NB4 (cell line): ENCODE measurements at regions not wholly inside any gene's neighbourhood (a gene's known extent, or its start where the extent isn't known, plus 50 kb on each side); places are given as distances from the start of the nearest gene placed in this dataset.

ENCODE experiments used
- DNase-seq: peaks from one replicate; pipeline ENCODE4 v3.0.0; 2010; ENCODE audit warnings: low read depth
- H3K4me3 ChIP-seq: one replicate; pipeline ENCODE4 v1.5.1; 2011; ENCODE audit warnings: mild to moderate bottlenecking, low read depth, low read length, moderate library complexity
- MYC ChIP-seq: IDR thresholded peaks from 2 replicates; pipeline ENCODE4 v1.6.1; 2011; ENCODE audit warnings: low read depth, low read length
- POLR2A ChIP-seq: IDR thresholded peaks from 2 replicates; pipeline ENCODE4 v1.6.1; 2011; ENCODE audit warnings: mild to moderate bottlenecking; ENCODE audit not compliant: insufficient read length; ENCODE audit errors: extremely low read depth
- TF ChIP-seq, protein P1 (sequence below): IDR thresholded peaks from 2 replicates; pipeline ENCODE4 v1.6.1; 2011; ENCODE audit warnings: low read depth, low read length
- TF ChIP-seq, protein P2 (sequence below): IDR thresholded peaks from one replicate; pipeline ENCODE4 v1.5.1; 2012; ENCODE audit warnings: low read depth, low read length

DNA sequence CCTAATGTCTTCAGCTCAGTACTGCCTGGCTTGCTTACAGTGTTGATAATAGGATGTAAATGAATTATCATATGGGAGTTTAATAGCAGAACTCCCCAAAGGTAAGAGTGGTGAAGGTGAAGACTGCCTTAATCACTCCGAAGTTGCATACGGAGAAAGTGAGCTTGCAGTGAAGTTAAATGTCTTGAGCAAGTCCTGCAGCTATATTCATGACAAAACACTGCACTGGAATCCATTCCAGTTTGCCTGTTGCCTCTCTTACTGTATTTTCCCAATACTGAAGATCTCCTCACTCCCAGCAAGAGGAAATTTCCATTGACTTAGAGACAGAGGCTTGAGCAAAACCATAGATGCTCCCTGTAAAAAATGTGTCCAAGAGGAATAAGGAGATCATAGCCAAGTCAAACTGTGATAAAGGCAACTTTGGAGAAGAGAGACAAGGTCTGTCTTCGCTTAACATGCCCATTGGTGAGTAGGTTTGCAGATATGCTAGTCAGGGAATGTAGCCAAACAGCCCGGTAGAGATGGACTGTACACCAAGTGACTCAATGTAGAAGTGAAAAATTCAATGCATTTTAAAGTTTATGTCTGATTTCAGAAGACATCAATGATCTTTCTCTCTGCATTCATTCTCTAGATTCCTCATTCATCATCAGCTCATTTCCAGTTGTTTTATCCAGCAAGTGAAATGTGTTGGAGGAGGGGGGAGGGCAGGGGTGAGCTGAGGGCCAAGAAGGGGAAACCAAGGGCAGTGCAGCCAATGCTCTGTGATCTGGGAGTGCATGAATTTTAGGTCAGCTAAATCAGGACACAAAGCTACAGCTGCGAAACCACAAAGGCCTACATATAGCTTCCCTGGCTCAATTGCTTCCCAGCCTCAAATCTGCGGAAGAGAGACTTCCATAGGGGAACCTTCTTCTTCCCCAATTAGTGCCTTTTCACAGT, 667.1 kb upstream of the NR2F2 start:
- TF ChIP-seq, protein P1, sequence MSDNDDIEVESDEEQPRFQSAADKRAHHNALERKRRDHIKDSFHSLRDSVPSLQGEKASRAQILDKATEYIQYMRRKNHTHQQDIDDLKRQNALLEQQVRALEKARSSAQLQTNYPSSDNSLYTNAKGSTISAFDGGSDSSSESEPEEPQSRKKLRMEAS, result no peak
- TF ChIP-seq, protein P2, sequence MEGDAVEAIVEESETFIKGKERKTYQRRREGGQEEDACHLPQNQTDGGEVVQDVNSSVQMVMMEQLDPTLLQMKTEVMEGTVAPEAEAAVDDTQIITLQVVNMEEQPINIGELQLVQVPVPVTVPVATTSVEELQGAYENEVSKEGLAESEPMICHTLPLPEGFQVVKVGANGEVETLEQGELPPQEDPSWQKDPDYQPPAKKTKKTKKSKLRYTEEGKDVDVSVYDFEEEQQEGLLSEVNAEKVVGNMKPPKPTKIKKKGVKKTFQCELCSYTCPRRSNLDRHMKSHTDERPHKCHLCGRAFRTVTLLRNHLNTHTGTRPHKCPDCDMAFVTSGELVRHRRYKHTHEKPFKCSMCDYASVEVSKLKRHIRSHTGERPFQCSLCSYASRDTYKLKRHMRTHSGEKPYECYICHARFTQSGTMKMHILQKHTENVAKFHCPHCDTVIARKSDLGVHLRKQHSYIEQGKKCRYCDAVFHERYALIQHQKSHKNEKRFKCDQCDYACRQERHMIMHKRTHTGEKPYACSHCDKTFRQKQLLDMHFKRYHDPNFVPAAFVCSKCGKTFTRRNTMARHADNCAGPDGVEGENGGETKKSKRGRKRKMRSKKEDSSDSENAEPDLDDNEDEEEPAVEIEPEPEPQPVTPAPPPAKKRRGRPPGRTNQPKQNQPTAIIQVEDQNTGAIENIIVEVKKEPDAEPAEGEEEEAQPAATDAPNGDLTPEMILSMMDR, result no peak
- TF ChIP-seq POLR2A (no peak), MYC (no peak)
- no peak for DNase-seq
- no peak overlapping the region for H3K4me3 ChIP-seq

DNA sequence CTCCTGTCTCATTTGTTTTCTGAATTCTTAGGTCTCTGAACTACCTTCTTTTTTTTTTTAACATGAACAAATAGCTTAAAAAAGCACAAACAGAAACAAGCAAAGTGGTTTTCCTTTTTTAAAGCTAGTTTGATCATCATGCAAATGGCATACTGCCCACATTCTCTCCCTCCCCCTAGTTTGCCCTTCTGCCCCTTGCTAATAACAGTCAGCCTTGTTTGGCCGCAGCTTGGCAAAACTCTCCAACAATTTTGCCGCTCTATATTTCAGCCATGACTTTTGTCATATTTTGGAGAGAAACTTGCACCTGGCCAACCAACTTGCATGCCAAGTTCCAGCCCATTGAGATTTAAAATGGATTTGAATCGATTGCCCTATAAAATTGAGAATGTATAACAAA, 666.0 kb upstream of the NR2F2 start:
- TF ChIP-seq MYC (no peak), POLR2A (no peak)
- TF ChIP-seq, protein P2, result no peak
- TF ChIP-seq, protein P1, result no peak
- no peak overlapping the region for H3K4me3 ChIP-seq
- no peak for DNase-seq

DNA sequence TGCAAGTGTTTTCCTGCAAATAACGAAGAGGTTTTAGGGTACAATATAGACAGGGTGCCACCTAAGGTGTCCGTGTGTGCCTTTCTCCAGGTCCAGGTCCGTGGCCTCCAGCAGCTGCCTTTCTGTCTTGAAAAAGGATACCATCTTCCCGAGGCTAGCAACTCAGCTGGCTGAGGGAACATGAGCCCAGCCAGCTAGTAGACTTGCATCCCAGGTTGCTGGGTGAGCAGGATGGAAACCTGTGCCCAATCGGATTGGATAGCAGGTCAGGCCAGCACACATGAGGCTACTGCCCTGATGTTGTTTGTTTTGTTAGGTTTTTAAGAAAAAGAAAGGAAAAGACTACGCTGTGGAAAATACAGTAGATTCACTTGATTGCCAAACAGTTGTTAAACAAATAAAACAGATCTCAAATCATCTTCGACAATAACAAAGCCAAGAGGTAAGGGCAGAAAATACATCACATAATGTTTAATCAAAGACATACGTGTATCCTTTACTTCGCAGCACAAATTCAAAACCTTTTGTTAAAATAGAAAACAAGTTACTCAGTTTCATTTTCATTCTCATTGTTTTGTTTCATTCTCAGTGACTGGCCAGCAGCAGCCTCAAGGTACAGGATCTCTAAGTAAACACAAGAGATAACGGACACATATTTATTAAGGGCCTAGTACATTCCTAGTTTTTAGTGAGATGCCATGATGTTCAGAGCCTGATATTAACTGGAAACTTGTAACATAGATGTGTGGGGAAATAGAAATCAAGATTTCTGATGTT, 661.2 kb upstream of the NR2F2 start:
- no peak overlapping the region for H3K4me3 ChIP-seq
- DNase-seq, result no peak
- TF ChIP-seq, protein P2, result no peak
- no peak for TF ChIP-seq POLR2A
- TF ChIP-seq MYC, result no peak
- TF ChIP-seq, protein P1, result no peak

DNA sequence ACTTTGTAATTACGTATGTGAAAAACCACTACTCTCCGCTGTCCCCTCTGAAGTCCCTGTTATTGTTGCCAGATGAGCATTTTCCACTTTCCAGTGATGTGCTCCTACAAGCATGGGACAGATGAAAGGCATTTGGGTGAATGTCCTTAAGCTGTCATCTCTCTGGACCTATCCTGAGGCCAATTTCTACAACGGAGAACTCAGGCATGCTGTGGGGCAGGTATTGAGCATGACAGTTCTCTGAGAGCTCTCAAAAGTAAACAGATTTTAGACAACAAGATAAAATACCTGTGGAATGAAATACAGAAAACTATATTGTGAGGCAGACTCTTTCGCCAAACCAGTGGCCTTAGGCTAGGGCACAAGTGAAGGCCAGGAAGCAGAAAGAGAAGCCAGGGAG, 656.5 kb upstream of the NR2F2 start:
- no peak overlapping the region for H3K4me3 ChIP-seq
- no peak for DNase-seq
- TF ChIP-seq, protein P2, result no peak

DNA sequence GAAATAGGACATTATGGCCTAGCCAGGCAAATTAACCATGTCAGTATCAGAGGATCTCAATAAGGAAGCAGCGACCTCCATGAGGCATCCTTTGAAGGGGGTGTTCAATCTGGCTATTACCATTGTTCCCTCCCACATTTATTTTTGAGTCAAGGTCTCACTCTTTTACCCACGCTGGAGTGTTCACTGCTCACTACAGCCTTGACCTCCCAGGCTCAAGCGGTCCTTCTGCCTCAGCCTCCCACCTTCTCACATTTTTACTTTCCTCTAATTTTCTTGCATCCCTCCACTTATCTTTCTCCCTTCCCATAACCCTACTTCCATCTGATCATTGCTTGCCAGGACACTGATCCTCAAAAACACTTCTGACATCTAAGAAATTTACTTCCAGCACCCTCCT, 654.0 kb upstream of the NR2F2 start:
- DNase-seq, result no peak
- H3K4me3 ChIP-seq, result no peak overlapping the region
- no peak for TF ChIP-seq POLR2A

DNA sequence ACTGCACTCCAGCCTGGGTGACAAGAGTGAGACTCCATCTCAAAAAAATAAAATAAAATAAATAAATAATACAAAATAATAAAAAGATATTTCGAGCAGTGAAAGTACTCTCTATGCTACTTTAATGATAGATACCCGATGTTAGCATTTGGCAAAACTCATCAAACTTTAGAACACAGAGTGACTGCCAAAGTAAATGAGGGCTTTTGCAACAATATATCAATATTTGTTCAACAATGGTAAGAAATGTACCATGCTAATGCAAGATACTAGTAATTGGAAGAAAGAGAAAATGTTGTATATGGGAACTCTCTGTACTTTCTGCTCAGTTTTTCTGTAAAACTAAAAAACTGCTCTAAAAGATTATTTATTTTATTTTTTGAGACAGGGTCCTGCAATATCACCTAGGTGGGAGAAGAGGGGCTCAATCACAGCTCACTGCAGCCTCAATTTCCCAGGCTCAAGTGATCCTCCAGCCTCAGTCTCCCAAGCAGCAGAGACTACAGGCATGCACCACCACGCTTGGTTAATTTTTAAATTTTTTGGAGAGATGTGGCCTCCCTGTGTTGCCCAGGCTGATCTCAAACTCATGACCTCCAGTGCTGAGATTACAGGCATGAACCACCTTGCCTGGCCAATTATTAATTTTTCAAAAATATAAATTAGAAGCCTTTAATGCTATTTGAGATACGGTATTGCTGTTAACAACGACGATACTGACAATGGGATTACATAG, 650.5 kb upstream of the NR2F2 start:
- no peak overlapping the region for H3K4me3 ChIP-seq
- no peak for DNase-seq
- TF ChIP-seq MYC (no peak), POLR2A (no peak)
- TF ChIP-seq, protein P1, result no peak
- TF ChIP-seq, protein P2, result no peak
